Cardiac fibroblast (primary cell): ENCODE measurements at regions not wholly inside any gene's neighbourhood (a gene's known extent, or its start where the extent isn't known, plus 50 kb on each side); places are given as distances from the start of the nearest gene placed in this dataset.

ENCODE experiments used
- DNase-seq, 2 donors: peaks; one replicate each; pipeline versions ENCODE4 v3.0.0 to v3.0.0-alpha.2; 2010; ENCODE audit warnings: low read depth in 2 of 2
- H3K4me3 ChIP-seq, 2 donors: replicated peaks in 1 of 2; 1 replicate in 1 of 2; 2 replicates in 1 of 2; pipeline ENCODE4 v1.5.1; 2011; ENCODE audit warnings: low read depth in 2 of 2, low read length in 2 of 2, mild to moderate bottlenecking in 2 of 2, moderate library complexity in 1 of 2
- TF ChIP-seq, protein P1 (sequence below): IDR thresholded peaks from one replicate; pipeline ENCODE4 v1.5.1; 2011; ENCODE audit warnings: low read depth, mild to moderate bottlenecking, low read length, inconsistent platforms

DNA sequence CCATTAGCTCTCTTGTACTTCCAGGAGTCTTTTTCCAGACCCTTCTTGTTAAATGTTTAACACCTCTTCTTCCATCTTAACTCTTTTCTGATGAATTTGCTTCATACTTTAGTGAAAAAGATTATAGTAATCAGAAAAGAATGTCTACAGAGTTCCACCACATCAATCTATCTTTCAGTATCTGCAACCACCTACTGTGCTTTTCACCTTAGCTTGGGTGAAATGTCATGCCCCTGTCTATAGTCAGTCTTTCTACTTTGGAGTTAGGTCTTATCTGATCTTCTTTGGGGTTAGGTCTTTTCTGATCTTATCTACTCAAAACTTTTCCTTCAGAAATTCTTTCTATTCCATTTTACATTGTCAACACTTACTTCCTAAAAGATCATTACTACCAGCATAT lies 1310.2 kb downstream of the PCDH7 start:
- no peak overlapping the region for H3K4me3 ChIP-seq
- DNase-seq, result no peak
- TF ChIP-seq, protein P1, sequence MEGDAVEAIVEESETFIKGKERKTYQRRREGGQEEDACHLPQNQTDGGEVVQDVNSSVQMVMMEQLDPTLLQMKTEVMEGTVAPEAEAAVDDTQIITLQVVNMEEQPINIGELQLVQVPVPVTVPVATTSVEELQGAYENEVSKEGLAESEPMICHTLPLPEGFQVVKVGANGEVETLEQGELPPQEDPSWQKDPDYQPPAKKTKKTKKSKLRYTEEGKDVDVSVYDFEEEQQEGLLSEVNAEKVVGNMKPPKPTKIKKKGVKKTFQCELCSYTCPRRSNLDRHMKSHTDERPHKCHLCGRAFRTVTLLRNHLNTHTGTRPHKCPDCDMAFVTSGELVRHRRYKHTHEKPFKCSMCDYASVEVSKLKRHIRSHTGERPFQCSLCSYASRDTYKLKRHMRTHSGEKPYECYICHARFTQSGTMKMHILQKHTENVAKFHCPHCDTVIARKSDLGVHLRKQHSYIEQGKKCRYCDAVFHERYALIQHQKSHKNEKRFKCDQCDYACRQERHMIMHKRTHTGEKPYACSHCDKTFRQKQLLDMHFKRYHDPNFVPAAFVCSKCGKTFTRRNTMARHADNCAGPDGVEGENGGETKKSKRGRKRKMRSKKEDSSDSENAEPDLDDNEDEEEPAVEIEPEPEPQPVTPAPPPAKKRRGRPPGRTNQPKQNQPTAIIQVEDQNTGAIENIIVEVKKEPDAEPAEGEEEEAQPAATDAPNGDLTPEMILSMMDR, result no peak

DNA sequence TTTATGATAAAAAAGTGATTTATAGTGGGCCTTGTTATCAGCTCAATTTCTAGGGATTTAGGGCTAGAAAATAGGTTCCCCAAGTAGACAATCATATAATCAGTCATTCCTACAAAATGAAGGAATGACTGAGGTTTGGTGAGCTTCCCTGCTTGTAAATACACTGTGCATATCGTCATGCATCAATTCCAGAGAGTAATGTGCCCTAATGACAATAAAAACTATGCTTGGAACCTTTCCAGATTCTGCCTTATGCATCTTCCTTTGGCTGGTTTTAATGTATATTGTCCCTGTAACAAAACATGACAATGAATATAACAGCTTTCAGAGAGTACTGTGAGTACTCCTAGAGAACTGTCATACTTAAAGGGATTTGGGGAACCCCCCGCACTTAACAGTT lies 1310.9 kb downstream of the PCDH7 start:
- DNase-seq, result no peak
- TF ChIP-seq, protein P1, result no peak

DNA sequence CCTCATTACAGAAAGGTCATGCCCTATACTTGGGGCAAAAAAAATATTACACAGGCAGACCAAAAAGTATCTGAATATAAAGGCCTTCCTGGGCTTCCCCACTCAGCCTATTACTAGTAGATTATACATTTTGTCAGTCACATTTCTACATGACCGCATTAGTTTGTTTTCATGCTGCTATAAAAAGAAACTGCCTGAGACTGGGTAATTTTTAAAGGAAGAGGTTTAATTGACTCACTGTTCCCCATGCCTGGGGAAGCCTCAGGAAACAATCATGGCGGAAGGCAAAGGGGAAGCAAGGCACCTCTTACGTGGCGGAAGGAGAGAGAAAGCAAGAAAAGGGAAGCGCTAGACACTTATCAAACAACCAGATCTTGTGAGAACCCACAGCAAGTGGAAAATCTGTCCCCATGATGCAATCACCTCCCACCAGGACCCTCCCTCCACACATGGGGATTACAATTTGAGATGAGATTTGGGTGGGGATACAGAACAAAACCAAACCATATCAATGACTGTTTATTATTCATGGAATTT lies 1312.0 kb downstream of the PCDH7 start:
- H3K4me3 ChIP-seq, result no peak overlapping the region
- DNase-seq, result no peak
- TF ChIP-seq, protein P1, result no peak

More for the DNA sequence above, 1310.9 kb downstream of the PCDH7 start:
- H3K4me3 ChIP-seq, result no peak overlapping the region

DNA sequence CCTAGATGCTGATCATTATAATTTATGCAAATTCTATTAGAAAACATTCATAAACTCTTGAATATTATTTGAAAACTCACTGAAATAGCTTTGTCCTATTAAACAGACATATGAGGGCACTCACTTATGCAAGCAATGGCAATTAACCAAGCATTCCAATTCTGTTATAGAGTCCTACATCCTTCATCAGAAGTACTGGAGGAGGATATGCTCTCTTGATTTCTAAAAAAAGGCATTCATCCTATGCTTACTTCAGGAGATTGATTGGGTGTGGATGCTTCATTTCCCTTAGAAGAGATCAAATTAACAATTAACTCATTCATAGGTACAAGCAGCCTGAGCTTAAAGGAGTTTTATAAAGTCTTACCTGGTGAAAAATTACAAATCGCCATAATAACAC lies 1317.2 kb downstream of the PCDH7 start:
- TF ChIP-seq, protein P1, result no peak
- DNase-seq, result no peak
- no peak overlapping the region for H3K4me3 ChIP-seq

DNA sequence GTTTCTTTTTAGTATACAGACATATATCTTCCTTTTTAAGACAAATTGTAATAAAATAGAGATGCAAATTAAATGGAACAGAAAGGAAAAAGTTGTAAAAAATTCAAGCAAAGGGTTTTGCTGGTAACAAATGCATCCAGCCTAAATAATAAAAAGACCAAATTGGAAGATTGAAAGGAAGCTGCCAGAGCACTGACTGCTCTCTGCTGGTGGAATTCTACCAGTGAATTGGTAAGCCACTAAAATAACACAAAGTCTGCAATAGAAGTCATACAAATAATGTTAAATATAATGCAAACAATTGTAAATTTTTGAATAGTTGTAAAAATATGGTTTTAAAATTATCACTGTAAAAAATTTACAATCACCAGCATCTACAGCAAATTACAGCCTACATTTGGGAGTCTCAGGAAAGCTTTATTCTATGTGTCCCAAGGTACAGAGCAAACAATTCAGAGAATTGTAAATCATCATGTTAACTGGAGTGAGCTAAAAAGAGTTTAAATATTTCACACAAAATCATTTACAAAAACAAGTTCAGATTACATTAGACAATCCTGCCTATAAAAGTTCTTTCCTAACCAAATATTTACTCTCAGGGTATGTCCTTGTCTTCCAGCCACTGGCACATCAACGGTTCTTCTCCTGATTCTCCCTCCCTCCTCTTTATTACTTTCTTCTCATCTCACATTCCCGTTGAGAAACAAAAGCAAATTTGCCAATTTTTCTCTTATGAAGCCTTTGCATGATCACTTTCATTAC lies 1322.5 kb downstream of the PCDH7 start:
- DNase-seq, result no peak
- no peak overlapping the region for H3K4me3 ChIP-seq
- TF ChIP-seq, protein P1, result no peak

DNA sequence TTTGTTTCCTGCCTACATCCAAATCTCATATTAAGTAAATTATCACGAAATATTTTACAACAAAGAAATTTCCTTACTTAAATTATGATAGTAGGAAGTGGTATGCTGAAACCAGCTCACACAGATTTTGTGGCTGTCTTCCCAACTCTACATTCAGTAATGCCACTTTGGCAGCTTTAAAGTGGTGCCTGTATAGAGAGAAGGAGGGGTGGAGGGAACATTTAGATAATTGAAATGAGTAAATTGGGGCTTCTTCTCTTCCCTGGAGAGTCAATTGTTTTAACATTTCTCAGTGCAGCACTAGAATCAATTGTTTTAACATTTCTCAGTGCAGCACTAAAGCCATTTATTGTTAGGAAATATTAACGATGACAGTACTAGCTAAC lies 1323.1 kb downstream of the PCDH7 start:
- TF ChIP-seq, protein P1, result no peak
- no peak overlapping the region for H3K4me3 ChIP-seq
- no peak for DNase-seq
